HEK293T (cell line): ENCODE measurements at regions not wholly inside any gene's neighbourhood (a gene's known extent, or its start where the extent isn't known, plus 50 kb on each side); places are given as distances from the start of the nearest gene placed in this dataset.

Experiments
- CTCF ChIA-PET: fragments of 350-600 bp; formaldehyde crosslinking; extraction: SDS; loops from one replicate; lab custom pipeline; 2021; ENCODE audit warnings: antibody characterized with exemption, inconsistent platforms; lab: Yijun Ruan, JAX
- POLR2A ChIA-PET: fragments of 350-600 bp; formaldehyde crosslinking; extraction: SDS; loops from one replicate; lab custom pipeline; 2020; ENCODE audit warnings: antibody characterized with exemption, inconsistent platforms; lab: Yijun Ruan, JAX
- DNase-seq: peaks from one replicate; pipeline ENCODE4 v3.0.0; 2012; ENCODE audit warnings: mixed read lengths; ENCODE audit errors: extremely low spot score
- ARNT ChIP-seq: fragments of 450-650 bp; IDR thresholded peaks from 2 replicates; pipeline ENCODE4 v1.6.1; 2017; ENCODE audit warnings: mild to moderate bottlenecking
- BHLHE40 ChIP-seq: fragments of 450-650 bp; IDR thresholded peaks from 2 replicates; pipeline ENCODE4 v1.6.1; 2016; ENCODE audit warnings: mild to moderate bottlenecking, moderate library complexity, borderline replicate concordance
- CTBP1 ChIP-seq: fragments of 450-650 bp; IDR thresholded peaks from 2 replicates; pipeline ENCODE4 v1.6.1; 2016; ENCODE audit warnings: borderline replicate concordance
- ELF4 ChIP-seq: fragments of 450-650 bp; IDR thresholded peaks from 2 replicates; pipeline ENCODE4 v1.6.1; 2017; ENCODE audit warnings: antibody characterized with exemption
- FOXA1 ChIP-seq: fragments of 450-650 bp; IDR thresholded peaks from 2 replicates; pipeline ENCODE4 v1.6.1; 2016; ENCODE audit warnings: mild to moderate bottlenecking
- FOXK2 ChIP-seq: fragments of 450-650 bp; IDR thresholded peaks from 2 replicates; pipeline ENCODE4 v1.6.1; 2016; ENCODE audit warnings: mild to moderate bottlenecking
- FOXM1 ChIP-seq: fragments of 450-650 bp; IDR thresholded peaks from 2 replicates; pipeline ENCODE4 v1.6.1; 2017; ENCODE audit warnings: mild to moderate bottlenecking, borderline replicate concordance
- HDGF ChIP-seq: fragments of 450-650 bp; IDR thresholded peaks from 2 replicates; pipeline ENCODE4 v1.6.1; 2017; ENCODE audit warnings: antibody characterized with exemption, borderline replicate concordance
- L3MBTL2 ChIP-seq: fragments of 450-650 bp; conservative IDR thresholded peaks from 2 replicates; pipeline ENCODE4 v1.6.1; 2016; ENCODE audit warnings: mild to moderate bottlenecking
- LEF1 ChIP-seq: fragments of 450-650 bp; IDR thresholded peaks from 2 replicates; pipeline ENCODE4 v1.6.1; 2017; ENCODE audit warnings: mild to moderate bottlenecking, borderline replicate concordance
- NFRKB ChIP-seq: fragments of 450-650 bp; IDR thresholded peaks from 2 replicates; pipeline ENCODE4 v1.6.1; 2016; ENCODE audit warnings: mild to moderate bottlenecking, moderate library complexity
- PKNOX1 ChIP-seq: fragments of 450-650 bp; IDR thresholded peaks from 2 replicates; pipeline ENCODE4 v1.6.1; 2016
- SP1 ChIP-seq: fragments of 450-650 bp; IDR thresholded peaks from 2 replicates; pipeline ENCODE4 v1.6.1; 2017
- SUZ12 ChIP-seq: fragments of 450-650 bp; IDR thresholded peaks from 2 replicates; pipeline ENCODE4 v1.6.1; 2016; ENCODE audit warnings: mild to moderate bottlenecking
- TARDBP ChIP-seq: fragments of 450-650 bp; IDR thresholded peaks from 2 replicates; pipeline ENCODE4 v1.6.1; 2016
- ZNF384 ChIP-seq: fragments of 450-650 bp; IDR thresholded peaks from 2 replicates; pipeline ENCODE4 v1.6.1; 2016

GRCh38 chrX:120750381-120750780, 120.5 kb upstream of the C1GALT1C1 start:
- no peak for DNase-seq
- ChIA-PET CTCF (no interaction called here), POLR2A (interaction anchor here (0.5 kb wide), 1 partner anchor 11 kb away, joined by 5 read pairs; no protein-coding TSS in a partner anchor)
- TF ChIP-seq NFRKB: no peak
- TF ChIP-seq HDGF: no peak
- no peak for TF ChIP-seq TARDBP
- no peak for TF ChIP-seq FOXA1

GRCh38 chrX:120749141-120749846, 119.4 kb upstream of the C1GALT1C1 start:
- POLR2A ChIA-PET: no interaction called here
- no peak for DNase-seq
- no peak for TF ChIP-seq ARNT
- TF ChIP-seq PKNOX1: no peak
- TF ChIP-seq LEF1: no peak
- TF ChIP-seq FOXA1: no peak
- CTCF ChIA-PET: no interaction called here

- ChIA-PET POLR2A (no interaction called here), CTCF (no interaction called here)
- no peak for TF ChIP-seq FOXM1
- no peak for TF ChIP-seq LEF1
- TF ChIP-seq BHLHE40: no peak
- no peak for TF ChIP-seq FOXA1
- no peak for TF ChIP-seq ELF4
- TF ChIP-seq FOXK2: no peak
- no peak for TF ChIP-seq HDGF
- no peak for TF ChIP-seq ZNF384
- TF ChIP-seq L3MBTL2: no peak
- no peak for TF ChIP-seq NFRKB
- TF ChIP-seq ARNT: no peak
- TF ChIP-seq TARDBP: no peak
- TF ChIP-seq SUZ12: no peak
- TF ChIP-seq SP1: no peak
- TF ChIP-seq CTBP1: no peak
- TF ChIP-seq PKNOX1: no peak
- no peak for DNase-seq
Measured at GRCh38 chrX:120746153-120746552, 116.3 kb upstream of the C1GALT1C1 start.

GRCh38 chrX:120742946-120743665, 113.3 kb upstream of the C1GALT1C1 start:
- ChIA-PET CTCF (no interaction called here), POLR2A (no interaction called here)
- TF ChIP-seq ELF4 (no peak), CTBP1 (no peak), PKNOX1 (no peak), TARDBP (no peak), BHLHE40 (no peak)
- DNase-seq: no peak

- no peak for DNase-seq
Measured at GRCh38 chrX:120741452-120741851, 111.6 kb upstream of the C1GALT1C1 start.

GRCh38 chrX:120740072-120740471, 110.2 kb upstream of the C1GALT1C1 start:
- TF ChIP-seq ELF4 (no peak), SUZ12 (no peak), L3MBTL2 (no peak), HDGF (no peak), FOXM1 (no peak), NFRKB (no peak), ARNT (no peak), ZNF384 (no peak), BHLHE40 (no peak), SP1 (no peak), PKNOX1 (no peak), CTBP1 (no peak), TARDBP (no peak), LEF1 (no peak), FOXA1 (no peak), FOXK2 (no peak)
- CTCF ChIA-PET: no interaction called here
- POLR2A ChIA-PET: no interaction called here
- no peak for DNase-seq

More at GRCh38 chrX:120741452-120741851, 111.6 kb upstream of the C1GALT1C1 start:
- POLR2A ChIA-PET: no interaction called here
- CTCF ChIA-PET: no interaction called here
- TF ChIP-seq FOXM1 (no peak), NFRKB (no peak), FOXK2 (no peak), FOXA1 (no peak), ZNF384 (no peak)
